GM19468 (cell line): ENCODE measurements at regions not wholly inside any gene's neighbourhood (a gene's known extent, or its start where the extent isn't known, plus 50 kb on each side); places are given as distances from the start of the nearest gene placed in this dataset.

ENCODE experiments used
- ATAC-seq: cut with Tn5 transposase; IDR thresholded peaks from one replicate; pipeline ENCODE4 v1.9.1; 2021; ENCODE audit warnings: mild to moderate bottlenecking, moderate library complexity, moderate number of reproducible peaks; ENCODE audit not compliant: unreplicated experiment; ENCODE audit errors: extremely low read depth

- ATAC-seq = no peak
Observed at GRCh38 chr3:25235466-25235865, 192.6 kb upstream of the RARB start.

- ATAC-seq = no peak
Observed at GRCh38 chr3:25237602-25238001, 190.5 kb upstream of the RARB start.

- ATAC-seq = no peak
Observed at GRCh38 chr3:25239042-25239441, 189.0 kb upstream of the RARB start.

- ATAC-seq = no peak
Observed at GRCh38 chr3:25246913-25247312, 181.2 kb upstream of the RARB start.

- ATAC-seq = no peak
Observed at GRCh38 chr3:25252291-25252690, 175.8 kb upstream of the RARB start.

GRCh38 chr3:25257026-25257425 is 171.0 kb upstream of the RARB start:
- no peak for ATAC-seq

- ATAC-seq = no peak
Observed at GRCh38 chr3:25259871-25260270, 168.2 kb upstream of the RARB start.

- no peak for ATAC-seq
Observed at GRCh38 chr3:25262322-25262721, 165.7 kb upstream of the RARB start.

- ATAC-seq = no peak
Observed at GRCh38 chr3:25265284-25265683, 162.8 kb upstream of the RARB start.

- no peak for ATAC-seq
Observed at GRCh38 chr3:25266677-25267076, 161.4 kb upstream of the RARB start.

- ATAC-seq = no peak
Observed at GRCh38 chr3:25272090-25272489, 156.0 kb upstream of the RARB start.

GRCh38 chr3:25273582-25274171 is 154.4 kb upstream of the RARB start:
- no peak for ATAC-seq

- no peak for ATAC-seq
Observed at GRCh38 chr3:25277503-25277902, 150.6 kb upstream of the RARB start.

- no peak for ATAC-seq
Observed at GRCh38 chr3:25281041-25281731, 146.9 kb upstream of the RARB start.

GRCh38 chr3:25281732-25282126 is 146.3 kb upstream of the RARB start:
- no peak for ATAC-seq

- ATAC-seq = no peak
Observed at GRCh38 chr3:25283613-25284012, 144.4 kb upstream of the RARB start.

- ATAC-seq = no peak
Observed at GRCh38 chr3:25284249-25284648, 143.8 kb upstream of the RARB start.

GRCh38 chr3:25287291-25287884 is 140.7 kb upstream of the RARB start:
- no peak for ATAC-seq

GRCh38 chr3:25288413-25288812 is 139.7 kb upstream of the RARB start:
- ATAC-seq = no peak

- no peak for ATAC-seq
Observed at GRCh38 chr3:25289156-25289555, 138.9 kb upstream of the RARB start.

- no peak for ATAC-seq
Observed at GRCh38 chr3:25289663-25290062, 138.4 kb upstream of the RARB start.

GRCh38 chr3:25291481-25291905 is 136.6 kb upstream of the RARB start:
- ATAC-seq = no peak
